ENCODE measurements at regions not wholly inside any gene's neighbourhood (a gene's known extent, or its start where the extent isn't known, plus 50 kb on each side); places are given as distances from the start of the nearest gene placed in this dataset.

DNA sequence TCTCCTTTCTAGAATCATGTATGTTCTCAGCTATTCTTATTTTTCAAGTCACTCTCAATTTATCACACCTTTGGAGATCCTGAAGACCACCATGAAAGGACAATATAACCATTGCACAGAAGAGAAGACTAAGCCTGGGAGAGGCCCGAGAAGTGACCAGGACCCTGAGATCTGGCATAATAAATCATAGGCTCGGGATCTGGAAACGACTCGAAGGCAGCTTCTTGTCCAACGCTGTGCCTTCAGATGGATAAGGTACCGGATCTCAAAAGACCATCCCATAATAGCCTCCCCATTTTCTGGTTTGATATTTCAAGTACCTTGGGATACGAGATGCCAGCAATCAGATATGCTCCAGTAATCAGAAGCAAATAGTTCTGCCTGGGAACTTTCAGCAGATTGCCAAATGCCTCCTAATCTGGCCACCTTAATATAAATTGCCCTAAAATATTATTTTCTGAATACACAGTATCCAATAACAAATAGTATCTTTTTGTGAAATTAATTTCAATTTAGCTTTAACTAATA is 179.2 kb upstream of the ZMIZ1 start:
- TF ChIP-seq EZH2phosphoT487 (IDR thresholded peaks at IDR 0.05; ENCODE audit: borderline replicate concordance, low read length), result no peak
- TF ChIP-seq, protein P1, sequence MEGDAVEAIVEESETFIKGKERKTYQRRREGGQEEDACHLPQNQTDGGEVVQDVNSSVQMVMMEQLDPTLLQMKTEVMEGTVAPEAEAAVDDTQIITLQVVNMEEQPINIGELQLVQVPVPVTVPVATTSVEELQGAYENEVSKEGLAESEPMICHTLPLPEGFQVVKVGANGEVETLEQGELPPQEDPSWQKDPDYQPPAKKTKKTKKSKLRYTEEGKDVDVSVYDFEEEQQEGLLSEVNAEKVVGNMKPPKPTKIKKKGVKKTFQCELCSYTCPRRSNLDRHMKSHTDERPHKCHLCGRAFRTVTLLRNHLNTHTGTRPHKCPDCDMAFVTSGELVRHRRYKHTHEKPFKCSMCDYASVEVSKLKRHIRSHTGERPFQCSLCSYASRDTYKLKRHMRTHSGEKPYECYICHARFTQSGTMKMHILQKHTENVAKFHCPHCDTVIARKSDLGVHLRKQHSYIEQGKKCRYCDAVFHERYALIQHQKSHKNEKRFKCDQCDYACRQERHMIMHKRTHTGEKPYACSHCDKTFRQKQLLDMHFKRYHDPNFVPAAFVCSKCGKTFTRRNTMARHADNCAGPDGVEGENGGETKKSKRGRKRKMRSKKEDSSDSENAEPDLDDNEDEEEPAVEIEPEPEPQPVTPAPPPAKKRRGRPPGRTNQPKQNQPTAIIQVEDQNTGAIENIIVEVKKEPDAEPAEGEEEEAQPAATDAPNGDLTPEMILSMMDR (conservative IDR thresholded peaks at IDR 0.05; ENCODE audit: low read depth, low read length), result no peak

Data from PC-3 (cell line).